HepG2 (cell line): ENCODE measurements at regions not wholly inside any gene's neighbourhood (a gene's known extent, or its start where the extent isn't known, plus 50 kb on each side); places are given as distances from the start of the nearest gene placed in this dataset.

Experiments
- ATAC-seq: fragments of 200-7000 bp; cut with Tn5 transposase; 3 replicates; pipeline ENCODE4 v1.9.1; 2020; ENCODE audit warnings: mild to moderate bottlenecking, moderate library complexity
- BruUV-seq: library from RNA; stranded (reverse); fragments of 400-500 nt; replicated peaks from 2 replicates; lab custom pipeline; 2021; lab: Mats Ljungman, UMichigan
- CTCF ChIA-PET: fragments of 300-600 bp; formaldehyde crosslinking; extraction: SDS; loops from one replicate; lab custom pipeline; 2021; ENCODE audit warnings: low total read pairs, inconsistent platforms, low intra/inter-chr PET ratio; lab: Yijun Ruan, JAX
- POLR2A ChIA-PET: fragments of 350-600 bp; sonication (Branson Sonifier 250); formaldehyde crosslinking; loops from one replicate; lab custom pipeline; 2020; ENCODE audit warnings: antibody characterized with exemption, inconsistent platforms; lab: Yijun Ruan, JAX
- DNase-seq: peaks from one replicate; pipeline ENCODE4 v3.0.0-alpha.2; 2015; ENCODE audit warnings: low spot score
- FAIRE-seq: peaks from 3 replicates; lab custom pipeline; 2011; peaks lifted over from hg19 to GRCh38; lab: Jason Lieb, UNC
- H2AFZ ChIP-seq: one replicate; pipeline ENCODE4 v1.6.1; 2011; ENCODE audit warnings: low read length, inconsistent platforms
- H3K27ac ChIP-seq: fragments of 300-600 bp; 3 replicates; pipeline ENCODE4 v1.8.0; 2011; ENCODE audit warnings: mixed run types, mild to moderate bottlenecking, mixed read lengths, low read length, inconsistent platforms; ENCODE audit not compliant: insufficient read depth; ENCODE audit errors: extremely low read length
- H3K27me3 ChIP-seq, 2 experiments: fragments of 200-600 bp in 1 of 2; 2 replicates in 1 of 2; 3 replicates in 1 of 2; pipeline versions ENCODE4 v1.6.0 to v1.8.0; 2011; ENCODE audit warnings: low read length in 2 of 2, mild to moderate bottlenecking in 2 of 2, moderate library complexity in 2 of 2, inconsistent platforms in 1 of 2; ENCODE audit not compliant: insufficient read depth in 2 of 2, control insufficient read depth in 1 of 2
- H3K36me3 ChIP-seq, 2 experiments: fragments of 200-600 bp in 1 of 2; replicated peaks in 1 of 2; 2 replicates in 1 of 2; 3 replicates in 1 of 2; pipeline versions ENCODE4 v1.5.1 to v1.8.0; 2011; ENCODE audit warnings: low read length in 2 of 2, inconsistent platforms in 1 of 2; ENCODE audit not compliant: insufficient read depth in 2 of 2, control insufficient read depth in 1 of 2
- H3K4me1 ChIP-seq: 2 replicates; pipeline ENCODE4 v1.5.1; 2012; ENCODE audit warnings: low read length, inconsistent platforms; ENCODE audit not compliant: insufficient read depth
- H3K4me2 ChIP-seq: 2 replicates; pipeline ENCODE4 v1.6.0; 2011; ENCODE audit warnings: low read depth, low read length, inconsistent platforms
- H3K4me3 ChIP-seq, 3 experiments: fragments of 200-600 bp in 1 of 3; sonication (generic), shearing (Covaris generic) in 1 of 3; replicated peaks in 1 of 3; 2 replicates each; pipeline ENCODE4 v1.5.1; 2011 to 2016; ENCODE audit warnings: low read length in 3 of 3, inconsistent platforms in 2 of 3, low read depth in 2 of 3, mild to moderate bottlenecking in 2 of 3, control low read depth in 1 of 3, mixed read lengths in 1 of 3; ENCODE audit not compliant: insufficient read depth in 1 of 3
- H3K79me2 ChIP-seq: one replicate; pipeline ENCODE4 v1.6.1; 2011; ENCODE audit warnings: low read length, inconsistent platforms; ENCODE audit not compliant: insufficient read depth
- H3K9ac ChIP-seq: 2 replicates; pipeline ENCODE4 v1.6.0; 2011; ENCODE audit warnings: mild to moderate bottlenecking, low read depth, low read length, inconsistent platforms; ENCODE audit not compliant: insufficient read depth
- H3K9me3 ChIP-seq: 2 replicates; pipeline ENCODE4 v1.5.1; 2012; ENCODE audit warnings: mild to moderate bottlenecking, low read length
- H4K20me1 ChIP-seq: 2 replicates; pipeline ENCODE4 v1.6.0; 2011; ENCODE audit warnings: inconsistent platforms, mild to moderate bottlenecking, low read length, moderate library complexity; ENCODE audit not compliant: insufficient read depth
- AKNA ChIP-seq: sonication (generic); formaldehyde crosslinking; IDR thresholded peaks from 2 replicates; pipeline ENCODE4 v1.4.0; 2020; ENCODE audit warnings: missing genetic modification reagents, borderline replicate concordance
- ARNT2 ChIP-seq: sonication (generic); formaldehyde crosslinking; IDR thresholded peaks from 2 replicates; pipeline ENCODE4 v1.8.0; 2022; ENCODE audit warnings: mild to moderate bottlenecking, low read depth, missing genetic modification reagents, moderate library complexity
- BCL3 ChIP-seq: sonication (generic); formaldehyde crosslinking; IDR thresholded peaks from 2 replicates; pipeline ENCODE4 v1.5.1; 2020; ENCODE audit warnings: mild to moderate bottlenecking, missing genetic modification reagents, moderate library complexity
- CCAR2 ChIP-seq: fragments of 200-400 bp; formaldehyde crosslinking; optimal IDR thresholded peaks from 2 replicates; pipeline ENCODE3; 2018; ENCODE audit warnings: low read depth, mild to moderate bottlenecking, low read length, moderate library complexity
- DDIT3 ChIP-seq: sonication (generic); formaldehyde crosslinking; IDR thresholded peaks from 2 replicates; pipeline ENCODE4 v1.4.0; 2020; ENCODE audit warnings: mild to moderate bottlenecking, missing genetic modification reagents
- FOXP1 ChIP-seq, 2 experiments: fragments of 450-650 bp in 1 of 2; IDR thresholded peaks; 2 replicates each; pipeline ENCODE4 v1.6.1; 2017 to 2018; ENCODE audit warnings: antibody characterized with exemption in 1 of 2
- HOXA5 ChIP-seq: sonication (generic); formaldehyde crosslinking; IDR thresholded peaks from 2 replicates; pipeline ENCODE4 v1.4.0; 2020; ENCODE audit warnings: missing genetic modification reagents
- MBNL3 ChIP-seq: fragments of 250-450 bp; sonication (Bioruptor Pico); conservative IDR thresholded peaks from 2 replicates; pipeline ENCODE4 v1.8.0; 2022; ENCODE audit warnings: mild to moderate bottlenecking, inconsistent platforms
- MLX ChIP-seq: IDR thresholded peaks from 2 replicates; pipeline ENCODE4 v1.6.1; 2016
- NFIC ChIP-seq: IDR thresholded peaks from 2 replicates; pipeline ENCODE4 v1.6.1; 2012; ENCODE audit warnings: mild to moderate bottlenecking, low read length, inconsistent platforms
- PHB2 ChIP-seq: fragments of 450-650 bp; IDR thresholded peaks from 2 replicates; pipeline ENCODE4 v1.6.1; 2018; ENCODE audit not compliant: partially characterized antibody
- ZBED4 ChIP-seq: sonication (generic); formaldehyde crosslinking; IDR thresholded peaks from 2 replicates; pipeline ENCODE4 v1.4.0; 2020; ENCODE audit warnings: missing genetic modification reagents, borderline replicate concordance
- ZKSCAN5 ChIP-seq: sonication (generic); formaldehyde crosslinking; IDR thresholded peaks from 2 replicates; pipeline ENCODE4 v1.5.1; 2020; ENCODE audit warnings: mild to moderate bottlenecking, missing genetic modification reagents
- ZMYM4 ChIP-seq: sonication (generic); formaldehyde crosslinking; IDR thresholded peaks from 2 replicates; pipeline ENCODE4 v1.8.1; 2023; ENCODE audit warnings: mild to moderate bottlenecking, missing genetic modification reagents
- ZNF274 ChIP-seq: sonication (generic); formaldehyde crosslinking; IDR thresholded peaks from 2 replicates; pipeline ENCODE4 v1.5.1; 2020; ENCODE audit warnings: mild to moderate bottlenecking, missing genetic modification reagents
- ZNF788 ChIP-seq: sonication (generic); formaldehyde crosslinking; IDR thresholded peaks from 2 replicates; pipeline ENCODE4 v1.5.0; 2020; ENCODE audit warnings: mild to moderate bottlenecking, missing genetic modification reagents, borderline replicate concordance
- in situ Hi-C: cut with HindIII; loops from 2 replicates; pipeline ENCODE4 v1.10.0; 2017; ENCODE audit warnings: low pct_unique_long_range_greater_than_20kb; ENCODE audit not compliant: extremely low pct_ligation_motif_present
- intact Hi-C: fragments of 100-400 bp; cut with micrococcal nuclease; formaldehyde crosslinking; loops from one replicate; pipeline ENCODE4 v1.10.0; 2022; ENCODE audit not compliant: unreplicated experiment

GRCh38 chr4:156309031-156309430, 355.4 kb upstream of the CTSO start:
- in situ Hi-C loops, result no loop called here
- BruUV-seq, result no TSS peak
- TF ChIP-seq PHB2 (no peak), MLX (CRISPR knock-in tag) (no peak), CCAR2 (no peak), ARNT2 (CRISPR knock-in tag) (no peak), AKNA (CRISPR knock-in tag) (no peak), ZBED4 (CRISPR knock-in tag) (no peak), MBNL3 (CRISPR knock-in tag) (no peak), ZKSCAN5 (CRISPR knock-in tag) (no peak), BCL3 (CRISPR knock-in tag) (no peak), ZNF788 (CRISPR knock-in tag) (no peak), DDIT3 (CRISPR knock-in tag) (no peak), FOXP1 (IDR thresholded peaks at IDR 0.05) (no peak), FOXP1 (CRISPR knock-in tag; IDR thresholded peaks at IDR 0.05) (no peak), HOXA5 (CRISPR knock-in tag) (no peak), ZNF274 (CRISPR knock-in tag) (no peak), ZMYM4 (CRISPR knock-in tag) (no peak), NFIC (no peak)

More at GRCh38 chr4:156309031-156309430, 355.4 kb upstream of the CTSO start:
- Histone ChIP-seq H3K9me3 (no peaks in the 10 kb centered on the region), H3K79me2 (no peaks in the 10 kb centered on the region), H3K27ac (no peak overlapping the region), H3K4me2 (no peak overlapping the region), H2AFZ (no peak overlapping the region), H3K27me3 (no peaks in the 10 kb centered on the region), H3K4me1 (no peaks in the 10 kb centered on the region), H3K4me3 (no peak overlapping the region), H3K9ac (no peak overlapping the region), H3K36me3 (no peaks in the 10 kb centered on the region), H4K20me1 (no peaks in the 10 kb centered on the region)
- ChIA-PET CTCF (no interaction called here), POLR2A (no interaction called here)
- no peak for FAIRE-seq
- intact Hi-C loops, result no loop called here
- DNase-seq, result no peak
- no peak for ATAC-seq
